Right ventricle myocardium inferior (tissue), 1 donor: ENCODE measurements at regions not wholly inside any gene's neighbourhood (a gene's known extent, or its start where the extent isn't known, plus 50 kb on each side); places are given as distances from the start of the nearest gene placed in this dataset.

Experiments used
- ATAC-seq: fragments of 200-7000 bp; cut with Tn5 transposase; one replicate; pipeline ENCODE4 v1.9.1; 2020; ENCODE audit warnings: mild to moderate bottlenecking, moderate library complexity
- DNase-seq: peaks from one replicate; pipeline ENCODE4 v3.0.0; 2021; ENCODE audit errors: missing footprints
- intact Hi-C: fragments of 100-400 bp; cut with DNase I; formaldehyde crosslinking; loops from one replicate; pipeline ENCODE4 v1.11.0; 2022
- donor health status: DM: no; HTN: yes; CAD: no; lungs with severe emphysema.

- DNase-seq, result no peak
- intact Hi-C loops, result no loop called here
- no peak for ATAC-seq
These were observed 127.8 kb downstream of the MAFB start for GRCh38 chr20:40561187-40561586.

GRCh38 chr20:40558212-40558611, 130.8 kb downstream of the MAFB start:
- DNase-seq (no peak), ATAC-seq (no peak)
- intact Hi-C loops, result no loop called here

GRCh38 chr20:40551125-40551530, 137.9 kb downstream of the MAFB start:
- intact Hi-C loops, result no loop called here
- DNase-seq, result peak; percentile 75

GRCh38 chr20:40547483-40548091, 141.4 kb downstream of the MAFB start:
- ATAC-seq, result no peak
- intact Hi-C loops, result no loop called here
- no peak for DNase-seq

More at GRCh38 chr20:40551125-40551530, 137.9 kb downstream of the MAFB start:
- peak; percentile 82 for ATAC-seq

- no peak for DNase-seq
- intact Hi-C loops, result no loop called here
These were observed 143.6 kb downstream of the MAFB start for GRCh38 chr20:40545478-40545877.

GRCh38 chr20:40542065-40542464, 147.0 kb downstream of the MAFB start:
- intact Hi-C loops, result no loop called here
- ATAC-seq (no peak), DNase-seq (no peak)

More at GRCh38 chr20:40545478-40545877, 143.6 kb downstream of the MAFB start:
- no peak for ATAC-seq

GRCh38 chr20:40540166-40540565, 148.9 kb downstream of the MAFB start:
- DNase-seq (no peak), ATAC-seq (no peak)
- intact Hi-C loops, result no loop called here

- no peak for DNase-seq
- no peak for ATAC-seq
- intact Hi-C loops, result no loop called here
These were observed 150.9 kb downstream of the MAFB start for GRCh38 chr20:40538131-40538530.

GRCh38 chr20:40536808-40537207, 152.2 kb downstream of the MAFB start:
- no peak for ATAC-seq
- DNase-seq, result no peak
- intact Hi-C loops, result no loop called here

- ATAC-seq (no peak), DNase-seq (no peak)
- intact Hi-C loops, result no loop called here
These were observed 153.2 kb downstream of the MAFB start for GRCh38 chr20:40535816-40536215.

GRCh38 chr20:40532103-40532502, 156.9 kb downstream of the MAFB start:
- no peak for DNase-seq
- no peak for ATAC-seq
- intact Hi-C loops, result no loop called here

GRCh38 chr20:40525351-40525750, 163.7 kb downstream of the MAFB start:
- DNase-seq (no peak), ATAC-seq (no peak)
- intact Hi-C loops, result no loop called here

- DNase-seq, result no peak
- ATAC-seq, result no peak
- intact Hi-C loops, result no loop called here
These were observed 165.0 kb downstream of the MAFB start for GRCh38 chr20:40524071-40524470.

GRCh38 chr20:40522405-40522804, 166.6 kb downstream of the MAFB start:
- intact Hi-C loops, result no loop called here
- no peak for DNase-seq
- ATAC-seq, result no peak

GRCh38 chr20:40521962-40522361, 167.1 kb downstream of the MAFB start:
- DNase-seq (no peak), ATAC-seq (no peak)
- intact Hi-C loops, result no loop called here

GRCh38 chr20:40519918-40520317, 169.1 kb downstream of the MAFB start:
- ATAC-seq (no peak), DNase-seq (no peak)

GRCh38 chr20:40512994-40513393, 176.0 kb downstream of the MAFB start:
- DNase-seq (no peak), ATAC-seq (no peak)
- intact Hi-C loops, result no loop called here

More at GRCh38 chr20:40519918-40520317, 169.1 kb downstream of the MAFB start:
- intact Hi-C loops, result no loop called here

GRCh38 chr20:40512591-40512990, 176.4 kb downstream of the MAFB start:
- no peak for DNase-seq
- no peak for ATAC-seq
- intact Hi-C loops, result no loop called here

GRCh38 chr20:40511478-40511877, 177.6 kb downstream of the MAFB start:
- no peak for DNase-seq
- intact Hi-C loops, result no loop called here
- peak; percentile 53 for ATAC-seq

GRCh38 chr20:40510622-40511021, 178.4 kb downstream of the MAFB start:
- intact Hi-C loops, result no loop called here
- ATAC-seq (no peak), DNase-seq (no peak)

- intact Hi-C loops, result no loop called here
- no peak for ATAC-seq
- no peak for DNase-seq
These were observed 180.2 kb downstream of the MAFB start for GRCh38 chr20:40508821-40509220.
